Gastrocnemius medialis (tissue), 4 donors: ENCODE measurements at regions not wholly inside any gene's neighbourhood (a gene's known extent, or its start where the extent isn't known, plus 50 kb on each side); places are given as distances from the start of the nearest gene placed in this dataset.
"Not testable (repeated sequence)": the region's sequence is repeated elsewhere in the genome, so short reads cannot be mapped to it uniquely, and the experiment has no call there.

Experiments
- CTCF ChIP-seq, 5 experiments: fragments of 450-650 bp in 3 of 5; fragments of 200-600 bp in 2 of 5; sonication (generic) in 2 of 5; IDR thresholded peaks in 4 of 5; conservative IDR thresholded peaks in 1 of 5; 1 replicate in 4 of 5; 2 replicates in 1 of 5; pipeline ENCODE4 v1.5.1; 2016 to 2019; ENCODE audit warnings: antibody characterized with exemption in 5 of 5, mild to moderate bottlenecking in 3 of 5, moderate library complexity in 3 of 5
- POLR2A ChIP-seq, 2 donors: fragments of 450-650 bp; IDR thresholded peaks; one replicate each; pipeline ENCODE4 v1.6.1; 2017; ENCODE audit warnings: antibody characterized with exemption in 2 of 2, mild to moderate bottlenecking in 2 of 2, moderate library complexity in 2 of 2

- TF ChIP-seq CTCF (IDR thresholded peaks at IDR 0.05 in 4 of 5, conservative IDR thresholded peaks at IDR 0.05 in 1 of 5); POLR2A (IDR thresholded peaks at IDR 0.05): not testable (repeated sequence)
These were observed 2953.6 kb upstream of the TEKT4 start for GRCh38 chr2:91917602-91918001.
